DND-41 (cell line): ENCODE measurements at regions not wholly inside any gene's neighbourhood (a gene's known extent, or its start where the extent isn't known, plus 50 kb on each side); places are given as distances from the start of the nearest gene placed in this dataset.

Experiments
- EZH2 ChIP-seq: IDR thresholded peaks from 3 replicates; pipeline ENCODE4 v1.6.1; 2012; ENCODE audit warnings: borderline replicate concordance, low read depth, mild to moderate bottlenecking, moderate library complexity, low read length, inconsistent platforms; ENCODE audit not compliant: severe bottlenecking
- TF ChIP-seq, protein P1 (sequence below): IDR thresholded peaks from 2 replicates; pipeline ENCODE4 v1.5.1; 2012; ENCODE audit warnings: borderline replicate concordance, low read length, moderate library complexity, mild to moderate bottlenecking; ENCODE audit not compliant: poor library complexity, severe bottlenecking; ENCODE audit errors: extremely low read depth

- TF ChIP-seq, protein P1, sequence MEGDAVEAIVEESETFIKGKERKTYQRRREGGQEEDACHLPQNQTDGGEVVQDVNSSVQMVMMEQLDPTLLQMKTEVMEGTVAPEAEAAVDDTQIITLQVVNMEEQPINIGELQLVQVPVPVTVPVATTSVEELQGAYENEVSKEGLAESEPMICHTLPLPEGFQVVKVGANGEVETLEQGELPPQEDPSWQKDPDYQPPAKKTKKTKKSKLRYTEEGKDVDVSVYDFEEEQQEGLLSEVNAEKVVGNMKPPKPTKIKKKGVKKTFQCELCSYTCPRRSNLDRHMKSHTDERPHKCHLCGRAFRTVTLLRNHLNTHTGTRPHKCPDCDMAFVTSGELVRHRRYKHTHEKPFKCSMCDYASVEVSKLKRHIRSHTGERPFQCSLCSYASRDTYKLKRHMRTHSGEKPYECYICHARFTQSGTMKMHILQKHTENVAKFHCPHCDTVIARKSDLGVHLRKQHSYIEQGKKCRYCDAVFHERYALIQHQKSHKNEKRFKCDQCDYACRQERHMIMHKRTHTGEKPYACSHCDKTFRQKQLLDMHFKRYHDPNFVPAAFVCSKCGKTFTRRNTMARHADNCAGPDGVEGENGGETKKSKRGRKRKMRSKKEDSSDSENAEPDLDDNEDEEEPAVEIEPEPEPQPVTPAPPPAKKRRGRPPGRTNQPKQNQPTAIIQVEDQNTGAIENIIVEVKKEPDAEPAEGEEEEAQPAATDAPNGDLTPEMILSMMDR: no peak
- no peak for TF ChIP-seq EZH2
Measured at GRCh38 chr2:38218591-38218991, 142.6 kb upstream of the CYP1B1 start.
